HG03025 (cell line): ENCODE measurements at regions not wholly inside any gene's neighbourhood (a gene's known extent, or its start where the extent isn't known, plus 50 kb on each side); places are given as distances from the start of the nearest gene placed in this dataset.
A peak's percentile ranks its signal among the peaks of the same experiment; 100 is the strongest.

ENCODE experiments used
- ATAC-seq: cut with Tn5 transposase; IDR thresholded peaks from one replicate; pipeline ENCODE4 v1.9.1; 2021; ENCODE audit warnings: mild to moderate bottlenecking, moderate library complexity; ENCODE audit not compliant: unreplicated experiment, low FRiP score

DNA sequence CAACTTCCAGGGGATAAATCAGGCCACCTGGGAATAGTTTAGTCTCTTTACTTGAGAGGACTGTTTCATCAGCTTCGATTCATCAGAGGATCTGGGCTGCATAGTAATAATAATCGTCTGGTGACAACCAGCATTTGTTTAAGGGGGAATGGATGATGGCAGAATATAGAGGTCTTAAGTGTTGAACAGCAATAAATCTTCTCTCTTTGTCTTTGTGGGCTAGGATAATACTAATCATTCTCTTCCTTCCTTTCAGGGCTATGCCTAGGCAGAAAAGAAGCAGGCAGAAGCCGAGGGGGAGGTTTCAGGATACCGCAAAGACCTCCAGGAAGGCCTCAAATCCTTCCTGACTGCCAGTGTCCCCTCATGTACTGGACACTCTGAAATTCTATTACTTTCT lies 150.4 kb upstream of the GAREM1 start:
- no peak for ATAC-seq

DNA sequence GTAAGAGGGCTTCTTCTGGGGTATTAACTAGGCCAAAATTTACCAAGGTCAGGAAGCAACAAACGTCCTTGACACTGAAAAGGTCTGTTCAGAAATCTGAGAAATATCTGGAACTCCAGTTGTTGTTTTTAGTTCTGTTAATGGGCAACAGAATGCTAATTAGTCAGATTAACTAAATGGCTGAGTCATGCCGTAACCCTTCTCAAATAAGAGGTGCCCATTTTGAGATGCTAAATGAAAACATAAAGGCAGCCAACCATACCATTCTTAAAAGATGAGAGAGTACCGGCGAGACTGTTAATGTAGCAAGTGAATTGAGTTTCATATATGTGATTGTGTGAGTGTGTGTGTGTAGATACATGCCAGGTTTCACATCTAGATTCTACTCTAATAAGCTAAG lies 147.9 kb upstream of the GAREM1 start:
- no peak for ATAC-seq

DNA sequence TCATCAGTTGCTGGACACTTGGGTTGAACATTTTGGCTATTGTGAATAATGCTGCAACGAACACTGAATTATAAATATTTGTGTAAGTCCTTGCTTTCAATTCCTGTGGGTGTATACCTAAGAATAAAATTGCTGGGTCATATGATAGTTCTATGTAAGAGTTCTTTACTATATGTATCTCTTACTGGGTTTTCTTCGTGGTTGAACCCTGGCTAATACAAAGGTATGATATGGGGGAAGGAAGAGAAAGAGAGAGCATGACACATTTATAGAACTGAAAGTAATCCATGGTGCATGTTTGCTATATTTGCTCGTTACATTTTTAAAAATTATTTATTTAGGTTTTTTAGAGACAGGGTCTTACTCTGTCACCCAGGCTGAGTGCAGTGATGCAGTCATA lies 143.1 kb upstream of the GAREM1 start:
- no peak for ATAC-seq

DNA sequence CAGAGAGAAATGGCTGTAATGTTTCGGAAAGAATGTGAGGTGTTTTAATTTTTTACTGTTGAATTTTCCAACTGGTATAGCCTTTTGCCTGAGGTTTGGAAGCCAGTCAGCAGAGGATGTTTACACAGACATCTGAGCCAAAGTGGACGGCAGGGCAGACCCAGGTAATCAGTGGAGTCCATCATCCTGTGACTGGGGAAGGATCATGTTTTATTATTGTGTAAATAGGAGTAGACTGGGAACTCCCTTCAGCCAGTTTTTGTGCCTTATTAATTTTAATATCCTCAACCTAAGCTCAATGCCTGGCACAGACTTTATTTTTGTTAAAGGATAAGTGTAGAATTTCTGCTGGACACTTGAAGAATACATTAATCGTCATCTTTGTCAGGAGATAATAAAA lies 142.0 kb upstream of the GAREM1 start:
- ATAC-seq: no peak

DNA sequence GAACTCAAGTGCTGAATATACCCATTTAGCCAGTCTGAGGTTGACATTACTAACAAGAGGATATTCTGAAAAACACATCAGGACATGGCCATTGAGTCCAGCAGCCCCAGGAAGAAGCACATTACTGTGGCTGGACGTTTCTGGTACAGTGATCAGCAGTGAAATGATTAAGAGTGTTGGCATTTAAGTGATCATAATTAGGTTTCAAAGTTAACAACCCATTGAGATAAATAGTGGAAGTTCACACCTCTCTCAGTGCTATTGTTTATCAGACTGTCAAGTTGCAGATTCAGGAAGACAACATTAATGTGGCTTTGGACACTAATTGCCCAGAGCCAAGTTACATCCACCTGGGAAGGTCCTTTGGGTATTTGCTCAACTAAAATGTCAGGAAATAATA lies 139.5 kb upstream of the GAREM1 start:
- ATAC-seq: no peak

DNA sequence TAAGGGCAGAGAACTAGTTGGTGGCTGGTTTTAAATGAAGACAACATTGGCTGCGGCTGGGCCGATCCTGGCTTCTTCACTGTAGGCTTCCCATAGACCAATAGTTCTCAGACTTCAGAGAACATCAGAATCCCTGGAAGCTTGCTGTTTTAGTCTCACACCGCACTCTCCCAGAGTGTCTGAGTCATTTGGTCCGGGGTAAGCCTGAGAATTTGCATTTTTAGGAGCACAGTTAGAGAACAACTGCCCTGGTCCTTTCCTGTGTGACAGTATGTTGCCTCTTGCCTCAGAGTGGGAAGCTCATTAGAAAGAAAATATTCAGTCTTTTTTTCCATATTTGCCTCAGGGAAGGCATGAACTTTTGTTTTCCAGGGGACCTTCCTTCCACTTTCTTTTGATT lies 137.1 kb upstream of the GAREM1 start:
- no peak for ATAC-seq

DNA sequence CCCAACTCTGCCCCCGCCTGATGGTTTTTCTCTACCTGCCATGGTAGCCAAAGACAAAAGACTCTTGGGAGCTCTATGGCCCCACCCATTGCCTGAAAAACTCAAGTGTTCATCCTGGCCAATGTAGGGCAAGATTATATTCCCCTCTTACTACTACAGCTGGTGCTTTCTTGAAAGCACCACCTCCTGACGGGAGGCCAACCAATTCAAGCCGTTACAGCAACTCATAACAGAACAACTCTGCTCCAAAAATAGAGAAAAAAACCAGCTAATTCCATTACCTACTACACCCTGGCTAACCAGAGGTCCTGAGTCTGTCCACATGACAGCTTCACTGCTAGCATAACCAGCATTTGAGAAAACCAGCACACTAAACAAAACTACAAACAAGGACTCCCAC lies 127.5 kb upstream of the GAREM1 start:
- no peak for ATAC-seq

DNA sequence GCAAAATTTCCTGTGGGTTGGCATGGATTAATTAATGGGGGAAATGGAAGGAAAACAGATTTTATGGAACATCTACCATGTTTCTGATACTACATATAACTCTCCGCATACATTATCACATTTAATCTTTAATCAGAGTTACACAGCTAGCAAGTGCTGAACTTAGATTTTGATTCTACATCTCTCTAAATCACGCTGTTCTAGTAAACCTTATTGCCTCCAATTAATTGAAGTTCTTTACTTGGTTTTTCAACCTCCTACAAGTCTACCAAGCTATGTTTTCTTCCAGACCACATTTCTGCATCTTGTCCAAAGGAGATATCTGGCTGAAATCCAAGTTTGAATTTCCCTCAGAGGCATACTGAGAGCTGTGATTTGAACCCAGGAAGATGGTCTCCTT lies 125.8 kb upstream of the GAREM1 start:
- no peak for ATAC-seq

DNA sequence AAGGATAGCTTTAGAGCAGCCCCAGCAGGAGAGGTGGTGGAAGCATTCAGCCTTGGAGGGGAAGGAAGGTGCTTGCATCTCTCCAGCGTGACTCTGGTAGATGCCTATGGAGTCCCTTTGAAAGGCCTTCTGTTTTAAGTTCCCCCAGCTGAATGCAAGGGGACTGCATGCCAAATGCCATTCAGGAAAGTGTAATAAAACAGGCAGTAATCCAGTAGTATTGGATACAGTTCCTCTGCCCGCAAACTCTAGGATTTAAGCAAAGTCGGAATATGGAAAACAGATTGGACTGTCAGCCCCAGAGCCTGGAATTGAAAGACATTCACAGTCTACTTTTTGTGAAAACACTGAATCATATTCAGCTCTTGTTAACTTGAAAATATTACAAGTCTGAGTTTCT lies 125.2 kb upstream of the GAREM1 start:
- ATAC-seq: no peak

DNA sequence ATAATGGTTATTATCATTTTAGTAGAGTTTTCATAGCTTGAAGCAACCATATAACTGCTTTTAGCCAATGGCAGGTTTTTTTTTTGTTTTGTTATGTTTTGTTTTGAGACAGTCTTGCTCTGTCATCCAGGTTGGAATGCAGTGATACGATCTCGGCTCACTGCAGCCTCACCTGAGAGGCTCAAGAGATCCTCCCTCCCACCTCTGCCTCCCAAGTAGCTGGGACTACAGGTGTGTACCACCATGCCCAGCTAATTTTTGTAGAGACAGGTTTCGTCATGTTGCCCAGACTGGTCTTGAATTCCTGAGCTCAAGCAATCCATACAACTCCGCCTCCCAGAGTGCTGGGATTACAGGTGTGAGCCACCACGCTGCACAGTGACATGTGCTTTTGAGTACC lies 117.5 kb upstream of the GAREM1 start:
- ATAC-seq: no peak

DNA sequence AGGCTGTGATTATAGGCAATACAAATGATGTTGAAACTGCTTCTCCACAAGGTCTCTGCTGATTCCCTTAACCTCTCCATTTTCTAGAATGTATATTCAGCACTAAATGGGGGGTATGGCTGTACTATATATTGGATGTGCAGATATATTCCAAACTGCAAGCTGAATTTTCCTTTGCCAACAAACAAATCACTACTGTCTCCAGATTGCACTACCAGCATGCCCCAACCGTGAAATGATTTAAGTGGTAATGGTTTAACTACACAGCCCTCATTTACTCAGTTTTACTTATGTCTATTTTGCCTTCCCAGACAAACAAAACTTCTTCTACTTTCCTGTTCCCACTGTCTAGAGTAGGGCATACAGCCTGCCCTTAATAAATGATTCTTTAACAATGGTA lies 112.7 kb upstream of the GAREM1 start:
- no peak for ATAC-seq

DNA sequence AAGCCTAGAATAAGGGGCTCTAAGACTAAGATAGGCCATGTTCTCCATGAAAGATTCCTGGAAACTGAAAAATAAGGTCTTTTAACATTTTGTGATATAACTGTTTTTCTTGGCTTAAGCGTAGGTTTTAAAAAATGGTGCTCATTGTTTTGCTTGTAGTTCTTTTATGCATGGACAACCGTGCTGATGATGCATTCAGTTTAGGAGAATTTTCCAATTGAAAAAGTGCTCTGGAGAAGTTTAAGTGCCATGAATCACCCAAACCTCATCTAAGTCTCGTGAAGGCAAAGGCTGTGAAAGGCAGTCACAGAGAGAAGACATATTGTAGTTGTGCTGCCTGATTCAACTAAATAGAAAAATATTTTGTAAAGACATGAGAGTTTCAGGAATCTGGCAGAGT lies 111.8 kb upstream of the GAREM1 start:
- ATAC-seq: no peak

DNA sequence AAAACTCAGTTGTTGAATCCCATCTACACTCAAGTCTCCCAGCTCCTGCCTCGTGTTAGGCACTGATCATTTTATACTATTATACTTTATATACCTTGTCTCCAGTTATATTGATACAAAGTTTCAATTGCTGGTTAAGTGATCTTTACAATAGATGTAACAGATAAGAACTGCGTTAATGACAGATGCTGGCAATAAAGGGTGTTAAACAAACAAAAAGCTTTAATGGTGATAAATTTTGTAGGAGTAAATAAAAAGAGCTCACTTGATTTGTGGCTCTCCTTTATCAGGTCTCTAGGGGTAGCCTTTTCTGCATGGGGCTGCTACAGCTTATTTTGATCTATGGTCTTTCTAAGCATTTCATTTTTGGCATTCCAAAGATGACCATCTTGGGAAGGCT lies 106.9 kb upstream of the GAREM1 start:
- ATAC-seq: no peak

DNA sequence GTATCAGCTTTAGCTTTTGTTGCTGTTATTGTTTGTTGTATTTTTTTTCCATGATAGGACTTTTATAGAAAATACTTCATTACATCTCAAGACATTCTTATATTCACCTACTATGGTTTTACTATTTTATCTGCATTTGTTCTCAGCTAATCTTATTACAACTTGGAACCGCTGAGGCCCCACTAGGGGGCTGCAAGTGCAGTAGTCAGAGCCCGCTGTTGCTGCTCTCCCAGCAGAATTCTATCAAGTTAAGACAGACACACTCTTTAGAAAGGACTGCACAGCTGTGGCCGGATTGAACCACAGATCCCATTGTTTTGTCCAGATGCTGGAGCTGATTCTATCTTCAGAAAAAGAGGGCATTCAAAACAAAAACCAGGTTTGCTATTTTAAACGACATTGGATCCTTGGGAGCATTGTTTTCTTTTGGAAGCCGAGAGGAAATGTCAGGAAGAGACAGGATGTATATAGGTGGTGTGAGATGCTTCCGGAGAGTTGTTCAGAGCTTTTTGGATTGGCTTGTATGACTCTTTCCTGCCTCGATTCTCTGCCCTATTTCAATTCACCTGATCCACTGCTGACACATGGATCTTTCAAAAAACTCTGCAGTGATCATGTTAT lies 105.7 kb upstream of the GAREM1 start:
- ATAC-seq: no peak

DNA sequence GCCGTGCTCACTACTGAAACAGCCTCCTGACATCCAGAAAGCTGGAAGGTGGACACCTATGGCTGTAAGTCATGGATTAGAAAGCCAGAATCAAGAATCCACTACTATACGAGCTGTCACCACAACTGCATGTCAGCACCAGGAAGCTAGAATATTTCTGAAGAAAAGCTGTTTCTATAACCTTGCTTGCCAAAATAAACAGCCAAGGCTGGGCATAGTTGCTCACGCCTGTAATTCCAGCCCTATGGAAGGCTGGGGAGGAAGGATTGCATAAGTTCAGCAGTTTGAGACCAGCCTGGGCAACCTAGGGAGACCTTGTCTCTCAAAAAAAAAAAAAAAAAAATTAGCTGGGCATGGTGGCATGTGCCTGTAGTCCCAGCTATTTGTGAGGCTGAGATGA lies 96.3 kb upstream of the GAREM1 start:
- no peak for ATAC-seq

DNA sequence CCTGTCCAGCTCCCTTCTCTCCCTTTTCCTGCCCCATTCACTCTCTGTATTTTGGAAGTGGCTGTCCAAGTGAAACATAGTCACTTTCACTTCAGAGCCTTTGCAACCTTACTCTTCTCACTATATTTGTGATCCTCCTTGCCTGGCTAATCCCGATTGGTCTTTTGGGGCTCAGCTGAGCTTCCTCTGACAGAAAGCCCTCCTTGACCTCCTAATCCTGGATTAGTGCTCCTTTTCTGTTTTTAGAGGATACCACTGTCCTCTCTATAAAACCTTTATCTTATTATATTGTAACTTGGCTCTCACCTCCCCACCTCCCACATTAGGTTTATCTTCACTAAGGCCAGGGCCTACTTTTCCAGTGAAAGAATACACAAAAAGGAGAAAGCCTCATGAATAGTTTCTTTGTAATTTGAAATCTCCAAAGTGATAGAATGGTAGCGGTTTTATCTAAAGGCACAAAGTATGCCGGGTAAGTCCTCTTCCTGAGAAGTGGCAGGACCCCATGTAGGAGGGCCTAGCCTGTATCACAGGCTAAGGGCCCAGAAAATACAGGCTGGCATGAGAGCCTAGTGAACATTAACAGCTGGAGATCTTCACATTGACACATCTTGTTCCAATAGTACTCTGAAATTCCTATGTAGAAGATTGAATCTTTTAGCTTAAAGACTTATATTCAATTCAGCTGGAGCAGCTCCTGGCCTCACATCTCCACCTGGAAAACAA lies 83.1 kb upstream of the GAREM1 start:
- no peak for ATAC-seq

DNA sequence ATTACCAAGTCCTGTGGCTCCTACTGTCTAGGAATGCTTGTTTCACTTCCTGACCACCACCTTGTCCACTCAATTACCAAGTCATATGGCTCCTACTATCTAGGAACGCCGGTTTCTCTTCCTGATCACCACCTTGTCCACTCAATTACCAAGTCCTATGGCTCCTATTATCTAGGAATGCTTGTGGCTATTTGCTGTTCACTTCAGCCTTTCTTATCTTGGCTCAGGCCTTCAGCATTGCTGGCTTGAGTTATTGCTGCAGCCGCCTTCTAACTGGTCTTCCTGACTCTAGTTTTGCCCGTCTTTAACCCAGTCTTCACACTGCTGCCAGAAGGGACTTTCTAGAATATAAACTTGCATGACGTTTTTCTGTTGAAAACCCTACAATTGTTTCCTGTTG lies 82.5 kb upstream of the GAREM1 start:
- no peak for ATAC-seq

DNA sequence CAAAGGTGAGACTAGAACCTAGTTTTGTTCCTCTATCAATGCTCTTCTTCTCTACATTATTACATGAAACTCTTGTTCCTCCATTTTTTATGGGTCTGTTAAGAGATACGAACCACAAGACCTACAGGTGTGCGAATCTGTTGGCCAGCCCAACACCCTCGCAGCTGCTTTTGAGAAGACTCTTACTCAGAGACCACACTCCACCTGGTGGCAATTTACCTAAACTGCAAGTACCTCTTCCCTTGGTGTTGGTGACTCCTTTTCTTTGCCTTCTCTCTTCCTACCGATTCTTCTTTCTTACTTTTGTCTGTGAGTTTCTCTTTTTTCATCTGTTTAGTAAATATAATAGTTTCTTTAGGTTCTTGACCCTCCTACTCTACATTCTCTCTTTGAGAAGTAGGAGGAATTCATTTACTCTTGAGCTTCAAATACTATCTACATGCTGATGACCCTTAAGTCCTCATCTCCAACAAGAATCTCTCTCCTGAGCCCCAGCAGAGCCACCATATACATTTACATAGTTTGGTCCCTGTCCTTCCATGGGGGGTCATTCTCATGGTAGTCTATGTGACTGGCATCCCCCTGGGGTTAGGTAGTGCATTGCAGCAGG lies 81.8 kb upstream of the GAREM1 start:
- ATAC-seq: peak; percentile 85

DNA sequence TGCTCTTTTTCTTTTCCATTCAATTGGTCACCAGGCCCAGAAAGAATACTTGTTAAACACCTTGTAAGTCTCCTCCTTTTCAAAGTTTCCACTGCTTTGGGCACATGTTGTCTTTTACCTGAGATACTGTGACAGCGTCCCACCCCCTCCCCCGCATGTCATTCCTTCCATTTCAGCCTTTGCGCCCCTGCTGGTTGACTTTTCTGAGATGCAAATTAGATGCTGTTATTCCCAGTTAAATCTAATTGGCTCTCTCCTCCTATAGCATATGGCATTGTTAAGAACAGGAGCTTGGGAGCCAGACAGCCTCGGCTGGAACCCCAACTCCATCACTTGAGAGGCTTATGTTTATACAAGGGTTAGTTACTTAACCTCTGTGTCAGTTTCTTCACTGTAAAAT lies 80.3 kb upstream of the GAREM1 start:
- ATAC-seq: no peak

DNA sequence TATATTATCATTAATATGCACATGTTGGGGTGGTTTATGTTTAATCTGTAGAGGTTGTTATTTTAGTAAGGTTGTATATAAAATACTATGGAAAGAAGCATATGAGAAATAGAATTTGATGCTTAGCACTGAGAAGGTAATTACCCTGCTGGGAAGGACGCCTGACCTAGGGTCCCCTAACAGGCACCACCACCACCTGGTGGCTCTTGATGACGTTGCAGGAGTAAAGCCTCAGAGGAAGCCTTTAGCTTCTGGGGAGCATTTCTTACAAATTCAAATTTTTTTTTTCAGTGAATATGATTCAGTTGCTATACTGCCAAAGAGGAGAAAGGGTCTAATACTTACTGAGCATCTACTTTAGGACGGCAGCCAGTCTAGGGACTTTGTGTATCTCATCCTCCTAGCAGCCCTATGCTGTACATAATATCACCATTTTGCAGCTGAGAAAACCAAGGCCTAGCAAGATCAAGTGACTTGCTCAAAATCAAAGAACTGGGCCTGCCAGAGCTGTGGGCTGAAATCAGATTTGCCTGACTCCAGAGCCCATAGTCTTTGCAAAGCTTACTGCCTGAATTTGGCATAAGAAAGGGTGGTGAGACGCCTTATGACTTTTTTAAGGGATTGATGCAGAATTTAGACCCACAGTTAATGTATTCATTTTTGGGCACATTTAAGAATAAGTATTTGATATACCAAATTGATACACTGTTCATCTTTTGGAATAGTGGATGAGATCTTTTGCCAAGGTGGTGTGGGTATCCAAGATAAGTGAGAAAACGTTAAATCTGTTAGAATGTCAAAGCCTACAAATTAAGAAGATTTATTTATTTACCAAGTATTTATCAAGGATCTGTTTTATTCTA lies 78.8 kb upstream of the GAREM1 start:
- peak; percentile 76 for ATAC-seq

DNA sequence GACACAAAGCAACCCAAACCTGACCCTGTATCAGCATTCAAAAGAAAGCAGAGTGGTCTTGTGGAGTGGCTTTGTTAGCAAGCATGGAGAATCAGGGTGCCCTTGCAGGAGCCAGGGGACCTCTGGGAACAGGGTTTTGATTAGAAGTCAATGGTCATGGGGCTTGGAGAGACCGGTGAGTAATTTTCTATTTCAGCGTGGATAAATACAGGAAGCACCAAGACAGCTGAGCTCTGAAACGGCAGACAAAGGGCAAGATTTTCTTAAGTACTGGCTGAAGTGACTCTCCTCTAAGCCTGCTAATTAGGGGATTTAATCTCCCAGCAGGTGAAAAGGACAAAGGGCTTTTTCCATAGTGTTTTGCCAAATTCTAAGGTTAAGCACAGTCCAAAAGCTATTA lies 78.0 kb upstream of the GAREM1 start:
- no peak for ATAC-seq
